SK-N-SH (cell line): ENCODE measurements at regions not wholly inside any gene's neighbourhood (a gene's known extent, or its start where the extent isn't known, plus 50 kb on each side); places are given as distances from the start of the nearest gene placed in this dataset.

Source experiments
- CTCF ChIP-seq: fragments of 200-600 bp; sonication (generic); IDR thresholded peaks from 2 replicates; pipeline ENCODE4 v1.6.1; 2017; ENCODE audit warnings: antibody characterized with exemption, mild to moderate bottlenecking, moderate library complexity
- POLR2AphosphoS5 ChIP-seq: IDR thresholded peaks from 2 replicates; pipeline ENCODE4 v1.6.1; 2012; ENCODE audit warnings: low read depth, low read length
- RCOR1 ChIP-seq: fragments of 150-350 bp; IDR thresholded peaks from 2 replicates; pipeline ENCODE4 v1.6.1; 2017; ENCODE audit warnings: antibody characterized with exemption, low read length

GRCh38 chr12:22879203-22879602 is 254.2 kb downstream of the ETNK1 start:
- no peak for TF ChIP-seq CTCF
- no peak for TF ChIP-seq POLR2AphosphoS5
- TF ChIP-seq RCOR1: no peak
